ENCODE measurements at regions not wholly inside any gene's neighbourhood (a gene's known extent, or its start where the extent isn't known, plus 50 kb on each side); places are given as distances from the start of the nearest gene placed in this dataset.

DNA sequence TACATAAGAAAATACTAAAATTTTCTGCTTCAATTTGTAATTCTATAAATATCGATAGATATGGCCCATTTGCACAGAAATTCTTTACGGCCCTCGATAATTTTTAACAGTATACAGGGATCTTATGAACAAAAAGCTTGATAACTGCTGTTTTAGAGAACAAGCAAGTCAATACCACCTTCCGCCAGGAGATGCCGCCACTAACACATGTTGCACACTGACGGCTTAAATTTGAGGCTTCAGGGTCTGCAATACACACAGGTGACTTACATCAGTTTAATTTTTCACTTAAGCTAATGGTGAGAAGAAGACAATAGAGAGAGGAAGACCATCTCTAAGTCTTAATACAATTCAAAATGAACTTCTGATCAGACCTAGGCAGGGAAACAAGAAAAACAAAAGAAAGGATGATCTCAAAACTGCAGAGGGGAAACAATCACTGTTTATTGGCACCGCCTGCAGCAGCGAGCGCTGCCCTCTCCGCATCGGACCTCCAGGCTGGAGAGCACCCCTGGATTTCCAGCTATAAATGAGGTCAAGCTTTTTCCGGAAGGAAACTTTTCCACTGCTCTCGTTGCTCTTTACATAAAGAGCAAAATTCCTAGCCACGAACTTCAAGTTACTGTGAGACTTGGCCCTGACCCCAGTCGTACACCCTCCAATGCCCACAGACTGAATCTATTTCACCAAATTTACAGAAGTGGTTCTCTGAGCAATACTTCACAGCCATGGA is 53.9 kb downstream of the OTOR start:
- peak; percentile 88 for DNase-seq
- no peaks in the 10 kb centered on the region for H3K27me3 Mint-ChIP-seq (ENCODE audit: unreplicated experiment)
- H3K27ac Mint-ChIP-seq (ENCODE audit: unreplicated experiment): no peak overlapping the region
- H3K36me3 Mint-ChIP-seq (ENCODE audit: unreplicated experiment): peaks cover 6% of the 10 kb centered on the region
- H3K4me3 Mint-ChIP-seq (ENCODE audit: unreplicated experiment): no peak overlapping the region
- no peaks in the 10 kb centered on the region for H3K9me3 Mint-ChIP-seq (ENCODE audit: unreplicated experiment)
- peaks cover 2% of the 10 kb centered on the region for H3K4me1 Mint-ChIP-seq (ENCODE audit: low read depth, unreplicated experiment)
- TF ChIP-seq, protein P1, sequence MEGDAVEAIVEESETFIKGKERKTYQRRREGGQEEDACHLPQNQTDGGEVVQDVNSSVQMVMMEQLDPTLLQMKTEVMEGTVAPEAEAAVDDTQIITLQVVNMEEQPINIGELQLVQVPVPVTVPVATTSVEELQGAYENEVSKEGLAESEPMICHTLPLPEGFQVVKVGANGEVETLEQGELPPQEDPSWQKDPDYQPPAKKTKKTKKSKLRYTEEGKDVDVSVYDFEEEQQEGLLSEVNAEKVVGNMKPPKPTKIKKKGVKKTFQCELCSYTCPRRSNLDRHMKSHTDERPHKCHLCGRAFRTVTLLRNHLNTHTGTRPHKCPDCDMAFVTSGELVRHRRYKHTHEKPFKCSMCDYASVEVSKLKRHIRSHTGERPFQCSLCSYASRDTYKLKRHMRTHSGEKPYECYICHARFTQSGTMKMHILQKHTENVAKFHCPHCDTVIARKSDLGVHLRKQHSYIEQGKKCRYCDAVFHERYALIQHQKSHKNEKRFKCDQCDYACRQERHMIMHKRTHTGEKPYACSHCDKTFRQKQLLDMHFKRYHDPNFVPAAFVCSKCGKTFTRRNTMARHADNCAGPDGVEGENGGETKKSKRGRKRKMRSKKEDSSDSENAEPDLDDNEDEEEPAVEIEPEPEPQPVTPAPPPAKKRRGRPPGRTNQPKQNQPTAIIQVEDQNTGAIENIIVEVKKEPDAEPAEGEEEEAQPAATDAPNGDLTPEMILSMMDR (IDR thresholded peaks at IDR 0.05; ENCODE audit: partially characterized antibody, unreplicated experiment): peak; percentile 88

- H3K4me3 Mint-ChIP-seq (ENCODE audit: unreplicated experiment): no peak overlapping the region
- no peak overlapping the region for H3K27ac Mint-ChIP-seq (ENCODE audit: unreplicated experiment)
- TF ChIP-seq, protein P1 (IDR thresholded peaks at IDR 0.05; ENCODE audit: partially characterized antibody, unreplicated experiment): no peak
- H3K9me3 Mint-ChIP-seq (ENCODE audit: unreplicated experiment): no peaks in the 10 kb centered on the region
- H3K4me1 Mint-ChIP-seq (ENCODE audit: low read depth, unreplicated experiment): peaks cover 2% of the 10 kb centered on the region
- no peak for DNase-seq
- H3K27me3 Mint-ChIP-seq (ENCODE audit: unreplicated experiment): peaks cover 2% of the 10 kb centered on the region
- H3K36me3 Mint-ChIP-seq (ENCODE audit: unreplicated experiment): peaks cover 11% of the 10 kb centered on the region
These were observed 54.4 kb downstream of the OTOR start for GRCh38 chr20:16802652-16802935.

GRCh38 chr20:16803965-16804792 is 56.0 kb downstream of the OTOR start:
- no peak overlapping the region for H3K4me3 Mint-ChIP-seq (ENCODE audit: unreplicated experiment)
- H3K27ac Mint-ChIP-seq (ENCODE audit: unreplicated experiment): no peak overlapping the region
- H3K27me3 Mint-ChIP-seq (ENCODE audit: unreplicated experiment): peaks cover 3% of the 10 kb centered on the region
- DNase-seq: peak; percentile 84
- TF ChIP-seq, protein P1 (IDR thresholded peaks at IDR 0.05; ENCODE audit: partially characterized antibody, unreplicated experiment): peak; percentile 84
- H3K36me3 Mint-ChIP-seq (ENCODE audit: unreplicated experiment): peaks cover 9% of the 10 kb centered on the region
- no peaks in the 10 kb centered on the region for H3K9me3 Mint-ChIP-seq (ENCODE audit: unreplicated experiment)
- peaks cover 2% of the 10 kb centered on the region for H3K4me1 Mint-ChIP-seq (ENCODE audit: low read depth, unreplicated experiment)

DNA sequence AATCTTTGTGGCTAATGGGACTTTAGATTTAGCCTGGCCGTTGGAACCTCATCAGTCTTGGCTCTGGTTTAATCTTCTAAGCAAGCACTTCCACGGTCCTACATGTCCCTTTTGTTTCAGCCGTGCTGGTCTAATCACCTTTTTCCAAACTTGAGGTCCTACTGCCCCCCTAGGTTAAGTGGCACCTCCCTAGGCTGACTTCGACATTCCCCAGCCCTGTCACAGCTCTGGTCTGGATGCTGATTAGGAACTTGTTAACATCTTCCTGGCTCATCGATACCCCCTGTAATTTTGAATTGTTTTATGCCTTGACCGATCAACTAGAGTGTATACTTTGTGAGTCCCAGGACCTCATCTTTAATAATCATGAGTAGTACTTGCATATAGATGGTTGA is 56.6 kb downstream of the OTOR start:
- TF ChIP-seq, protein P1 (IDR thresholded peaks at IDR 0.05; ENCODE audit: partially characterized antibody, unreplicated experiment): no peak
- no peak for DNase-seq
- peaks cover 9% of the 10 kb centered on the region for H3K36me3 Mint-ChIP-seq (ENCODE audit: unreplicated experiment)
- no peak overlapping the region for H3K27ac Mint-ChIP-seq (ENCODE audit: unreplicated experiment)
- peaks cover 3% of the 10 kb centered on the region for H3K27me3 Mint-ChIP-seq (ENCODE audit: unreplicated experiment)
- H3K4me3 Mint-ChIP-seq (ENCODE audit: unreplicated experiment): no peak overlapping the region
- H3K4me1 Mint-ChIP-seq (ENCODE audit: low read depth, unreplicated experiment): peaks cover 2% of the 10 kb centered on the region
- H3K9me3 Mint-ChIP-seq (ENCODE audit: unreplicated experiment): no peaks in the 10 kb centered on the region

DNA sequence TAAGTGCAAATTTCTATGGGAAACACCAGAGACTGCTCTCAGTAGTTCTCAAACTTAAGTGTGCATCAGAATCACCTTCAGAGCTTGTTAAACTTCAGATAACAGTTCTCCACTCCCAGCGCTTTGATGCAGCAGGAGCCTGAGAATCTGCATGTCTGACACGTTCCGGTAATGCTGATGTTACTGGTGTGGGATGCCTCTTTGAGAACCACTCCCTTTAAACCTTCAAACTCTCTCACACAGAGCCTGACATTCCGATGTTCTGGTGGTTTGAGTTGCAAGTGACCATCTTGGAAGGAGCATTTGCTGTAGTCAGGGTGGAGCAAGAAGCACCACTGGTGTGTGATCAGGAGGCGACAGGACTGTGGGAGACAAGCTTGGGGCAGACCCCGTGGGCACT is 57.9 kb downstream of the OTOR start:
- Mint-ChIP-seq H3K4me1 (ENCODE audit: low read depth, unreplicated experiment) (peaks cover 2% of the 10 kb centered on the region), H3K9me3 (ENCODE audit: unreplicated experiment) (no peaks in the 10 kb centered on the region), H3K27me3 (ENCODE audit: unreplicated experiment) (peaks cover 3% of the 10 kb centered on the region), H3K27ac (ENCODE audit: unreplicated experiment) (no peak overlapping the region), H3K36me3 (ENCODE audit: unreplicated experiment) (peaks cover 9% of the 10 kb centered on the region), H3K4me3 (ENCODE audit: unreplicated experiment) (no peak overlapping the region)
- TF ChIP-seq, protein P1 (IDR thresholded peaks at IDR 0.05; ENCODE audit: partially characterized antibody, unreplicated experiment): no peak
- no peak for DNase-seq
